ENCODE measurements at regions not wholly inside any gene's neighbourhood (a gene's known extent, or its start where the extent isn't known, plus 50 kb on each side); places are given as distances from the start of the nearest gene placed in this dataset.

- no peak for TF ChIP-seq REST (IDR thresholded peaks at IDR 0.05; ENCODE audit: unreplicated experiment)
Measured at GRCh38 chr3:148289159-148289558, 408.5 kb upstream of the AGTR1 start (continued).

DNA sequence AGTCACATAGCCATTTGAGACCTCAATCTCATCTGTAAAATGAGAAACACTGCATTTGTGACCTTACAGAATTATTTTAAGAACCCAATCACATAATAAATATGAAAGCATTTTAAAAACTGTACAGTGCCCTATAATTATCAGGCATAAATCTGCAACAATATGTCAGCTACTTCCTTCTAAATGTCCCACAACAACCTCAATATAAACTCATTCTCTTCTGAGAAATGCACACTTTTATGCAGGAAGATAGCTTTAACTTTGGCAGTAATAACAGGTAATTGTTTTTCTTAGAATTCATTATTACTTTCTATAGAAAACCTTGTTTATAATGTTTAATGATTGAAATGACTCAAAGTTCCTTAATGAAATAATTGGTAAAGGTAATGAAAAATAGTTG is 400.7 kb upstream of the AGTR1 start:
- Mint-ChIP-seq H3K4me3 (no peak overlapping the region), H3K27ac (no peak overlapping the region), H3K27me3 (ENCODE audit: insufficient read depth, low read depth, poor library complexity) (peaks cover 2% of the 10 kb centered on the region), H3K4me1 (peaks cover 5% of the 10 kb centered on the region; the same call in 2 of the 3 replicates), H3K9me3 (no peaks in the 10 kb centered on the region), H3K36me3 (ENCODE audit: low read depth) (no peaks in the 10 kb centered on the region)
- DNase-seq (ENCODE audit: low spot score) (no peak), ATAC-seq (no peak)
- Histone ChIP-seq H3K79me2 (replicated peaks; ENCODE audit: insufficient read depth) (no peaks in the 10 kb centered on the region), H3F3A (replicated peaks; ENCODE audit: low read depth) (no peaks in the 10 kb centered on the region), H3K4me3 (no peak overlapping the region), H3K27ac (ENCODE audit: low read depth) (no peak overlapping the region), H2AFZ (no peak overlapping the region), H3K4me1 (ENCODE audit: insufficient read depth) (no peaks in the 10 kb centered on the region), H3K4me2 (no peak overlapping the region), H4K20me1 (replicated peaks; ENCODE audit: insufficient read depth) (no peaks in the 10 kb centered on the region), H3K9me2 (ENCODE audit: insufficient read depth) (no peaks in the 10 kb centered on the region; the same call in 1 of the 2 replicates), H3K36me3 (ENCODE audit: insufficient read depth) (no peaks in the 10 kb centered on the region), H3K27me3 (ENCODE audit: insufficient read depth) (no peaks in the 10 kb centered on the region)
- TF ChIP-seq CTCF (conservative IDR thresholded peaks at IDR 0.05; ENCODE audit: low read depth in 2 of 2) (no peak), ZNF331 (CRISPR knock-in tag; IDR thresholded peaks at IDR 0.05; ENCODE audit: low read depth) (no peak), REST (IDR thresholded peaks at IDR 0.05; ENCODE audit: unreplicated experiment) (no peak), EZH2 (IDR thresholded peaks at IDR 0.05; ENCODE audit: low read depth, unreplicated experiment) (no peak), CREB1 (CRISPR knock-in tag; IDR thresholded peaks at IDR 0.05; ENCODE audit: low read depth) (no peak), NANOG (IDR thresholded peaks at IDR 0.05; ENCODE audit: borderline replicate concordance) (no peak)
- TF ChIP-seq, protein P1, sequence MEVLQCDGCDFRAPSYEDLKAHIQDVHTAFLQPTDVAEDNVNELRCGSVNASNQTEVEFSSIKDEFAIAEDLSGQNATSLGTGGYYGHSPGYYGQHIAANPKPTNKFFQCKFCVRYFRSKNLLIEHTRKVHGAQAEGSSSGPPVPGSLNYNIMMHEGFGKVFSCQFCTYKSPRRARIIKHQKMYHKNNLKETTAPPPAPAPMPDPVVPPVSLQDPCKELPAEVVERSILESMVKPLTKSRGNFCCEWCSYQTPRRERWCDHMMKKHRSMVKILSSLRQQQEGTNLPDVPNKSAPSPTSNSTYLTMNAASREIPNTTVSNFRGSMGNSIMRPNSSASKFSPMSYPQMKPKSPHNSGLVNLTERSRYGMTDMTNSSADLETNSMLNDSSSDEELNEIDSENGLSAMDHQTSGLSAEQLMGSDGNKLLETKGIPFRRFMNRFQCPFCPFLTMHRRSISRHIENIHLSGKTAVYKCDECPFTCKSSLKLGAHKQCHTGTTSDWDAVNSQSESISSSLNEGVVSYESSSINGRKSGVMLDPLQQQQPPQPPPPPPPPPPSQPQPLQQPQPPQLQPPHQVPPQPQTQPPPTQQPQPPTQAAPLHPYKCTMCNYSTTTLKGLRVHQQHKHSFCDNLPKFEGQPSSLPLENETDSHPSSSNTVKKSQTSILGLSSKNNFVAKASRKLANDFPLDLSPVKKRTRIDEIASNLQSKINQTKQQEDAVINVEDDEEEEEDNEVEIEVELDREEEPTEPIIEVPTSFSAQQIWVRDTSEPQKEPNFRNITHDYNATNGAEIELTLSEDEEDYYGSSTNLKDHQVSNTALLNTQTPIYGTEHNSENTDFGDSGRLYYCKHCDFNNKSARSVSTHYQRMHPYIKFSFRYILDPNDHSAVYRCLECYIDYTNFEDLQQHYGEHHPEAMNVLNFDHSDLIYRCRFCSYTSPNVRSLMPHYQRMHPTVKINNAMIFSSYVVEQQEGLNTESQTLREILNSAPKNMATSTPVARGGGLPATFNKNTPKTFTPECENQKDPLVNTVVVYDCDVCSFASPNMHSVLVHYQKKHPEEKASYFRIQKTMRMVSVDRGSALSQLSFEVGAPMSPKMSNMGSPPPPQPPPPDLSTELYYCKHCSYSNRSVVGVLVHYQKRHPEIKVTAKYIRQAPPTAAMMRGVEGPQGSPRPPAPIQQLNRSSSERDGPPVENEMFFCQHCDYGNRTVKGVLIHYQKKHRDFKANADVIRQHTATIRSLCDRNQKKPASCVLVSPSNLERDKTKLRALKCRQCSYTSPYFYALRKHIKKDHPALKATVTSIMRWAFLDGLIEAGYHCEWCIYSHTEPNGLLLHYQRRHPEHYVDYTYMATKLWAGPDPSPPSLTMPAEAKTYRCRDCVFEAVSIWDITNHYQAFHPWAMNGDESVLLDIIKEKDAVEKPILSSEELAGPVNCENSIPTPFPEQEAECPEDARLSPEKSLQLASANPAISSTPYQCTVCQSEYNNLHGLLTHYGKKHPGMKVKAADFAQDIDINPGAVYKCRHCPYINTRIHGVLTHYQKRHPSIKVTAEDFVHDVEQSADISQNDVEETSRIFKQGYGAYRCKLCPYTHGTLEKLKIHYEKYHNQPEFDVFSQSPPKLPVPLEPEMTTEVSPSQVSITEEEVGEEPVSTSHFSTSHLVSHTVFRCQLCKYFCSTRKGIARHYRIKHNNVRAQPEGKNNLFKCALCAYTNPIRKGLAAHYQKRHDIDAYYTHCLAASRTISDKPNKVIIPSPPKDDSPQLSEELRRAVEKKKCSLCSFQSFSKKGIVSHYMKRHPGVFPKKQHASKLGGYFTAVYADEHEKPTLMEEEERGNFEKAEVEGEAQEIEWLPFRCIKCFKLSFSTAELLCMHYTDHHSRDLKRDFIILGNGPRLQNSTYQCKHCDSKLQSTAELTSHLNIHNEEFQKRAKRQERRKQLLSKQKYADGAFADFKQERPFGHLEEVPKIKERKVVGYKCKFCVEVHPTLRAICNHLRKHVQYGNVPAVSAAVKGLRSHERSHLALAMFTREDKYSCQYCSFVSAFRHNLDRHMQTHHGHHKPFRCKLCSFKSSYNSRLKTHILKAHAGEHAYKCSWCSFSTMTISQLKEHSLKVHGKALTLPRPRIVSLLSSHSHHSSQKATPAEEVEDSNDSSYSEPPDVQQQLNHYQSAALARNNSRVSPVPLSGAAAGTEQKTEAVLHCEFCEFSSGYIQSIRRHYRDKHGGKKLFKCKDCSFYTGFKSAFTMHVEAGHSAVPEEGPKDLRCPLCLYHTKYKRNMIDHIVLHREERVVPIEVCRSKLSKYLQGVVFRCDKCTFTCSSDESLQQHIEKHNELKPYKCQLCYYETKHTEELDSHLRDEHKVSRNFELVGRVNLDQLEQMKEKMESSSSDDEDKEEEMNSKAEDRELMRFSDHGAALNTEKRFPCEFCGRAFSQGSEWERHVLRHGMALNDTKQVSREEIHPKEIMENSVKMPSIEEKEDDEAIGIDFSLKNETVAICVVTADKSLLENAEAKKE (CRISPR knock-in tag; IDR thresholded peaks at IDR 0.05): no peak
- TF ChIP-seq, protein P2, sequence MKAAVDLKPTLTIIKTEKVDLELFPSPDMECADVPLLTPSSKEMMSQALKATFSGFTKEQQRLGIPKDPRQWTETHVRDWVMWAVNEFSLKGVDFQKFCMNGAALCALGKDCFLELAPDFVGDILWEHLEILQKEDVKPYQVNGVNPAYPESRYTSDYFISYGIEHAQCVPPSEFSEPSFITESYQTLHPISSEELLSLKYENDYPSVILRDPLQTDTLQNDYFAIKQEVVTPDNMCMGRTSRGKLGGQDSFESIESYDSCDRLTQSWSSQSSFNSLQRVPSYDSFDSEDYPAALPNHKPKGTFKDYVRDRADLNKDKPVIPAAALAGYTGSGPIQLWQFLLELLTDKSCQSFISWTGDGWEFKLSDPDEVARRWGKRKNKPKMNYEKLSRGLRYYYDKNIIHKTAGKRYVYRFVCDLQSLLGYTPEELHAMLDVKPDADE (IDR thresholded peaks at IDR 0.05): no peak

All from GM23338 (cell line).